ENCODE measurements at regions not wholly inside any gene's neighbourhood (a gene's known extent, or its start where the extent isn't known, plus 50 kb on each side); places are given as distances from the start of the nearest gene placed in this dataset.

DNA sequence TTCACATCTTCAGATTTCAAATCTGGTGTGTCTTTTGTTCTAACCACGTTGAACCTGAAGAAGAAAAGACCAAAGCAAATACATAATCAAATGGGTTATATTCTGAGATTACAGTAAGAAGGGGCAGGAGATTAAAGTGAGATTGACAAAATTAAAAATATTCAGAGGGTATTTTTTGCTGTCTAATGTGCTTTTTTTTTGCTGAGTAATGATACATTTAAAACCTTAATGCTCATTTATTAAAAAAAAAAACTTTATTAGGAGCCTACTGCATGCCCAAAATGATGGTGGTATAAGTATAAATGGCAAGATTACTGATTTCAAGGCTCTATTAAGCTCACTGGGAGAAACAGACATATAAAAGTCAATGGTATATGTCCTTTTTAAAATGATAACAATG is 459.4 kb downstream of the FGF9 start:
- Histone ChIP-seq H3K4me3 (ENCODE audit: low read depth, low read length) (no peak overlapping the region), H3K36me3 (ENCODE audit: control insufficient read depth, insufficient read depth, low read length) (no peaks in the 10 kb centered on the region), H3K27me3 (ENCODE audit: control insufficient read depth, insufficient read depth, low read length) (no peaks in the 10 kb centered on the region; the same call in 1 of the 2 replicates)
- CTCF ChIA-PET = interaction anchor here (0.6 kb wide), 1 partner anchor 116 kb away, joined by 4 read pairs; no protein-coding TSS in a partner anchor
- POLR2A ChIA-PET = no interaction called here
- no peak for DNase-seq (ENCODE audit: low read depth)
- TF ChIP-seq, protein P1, sequence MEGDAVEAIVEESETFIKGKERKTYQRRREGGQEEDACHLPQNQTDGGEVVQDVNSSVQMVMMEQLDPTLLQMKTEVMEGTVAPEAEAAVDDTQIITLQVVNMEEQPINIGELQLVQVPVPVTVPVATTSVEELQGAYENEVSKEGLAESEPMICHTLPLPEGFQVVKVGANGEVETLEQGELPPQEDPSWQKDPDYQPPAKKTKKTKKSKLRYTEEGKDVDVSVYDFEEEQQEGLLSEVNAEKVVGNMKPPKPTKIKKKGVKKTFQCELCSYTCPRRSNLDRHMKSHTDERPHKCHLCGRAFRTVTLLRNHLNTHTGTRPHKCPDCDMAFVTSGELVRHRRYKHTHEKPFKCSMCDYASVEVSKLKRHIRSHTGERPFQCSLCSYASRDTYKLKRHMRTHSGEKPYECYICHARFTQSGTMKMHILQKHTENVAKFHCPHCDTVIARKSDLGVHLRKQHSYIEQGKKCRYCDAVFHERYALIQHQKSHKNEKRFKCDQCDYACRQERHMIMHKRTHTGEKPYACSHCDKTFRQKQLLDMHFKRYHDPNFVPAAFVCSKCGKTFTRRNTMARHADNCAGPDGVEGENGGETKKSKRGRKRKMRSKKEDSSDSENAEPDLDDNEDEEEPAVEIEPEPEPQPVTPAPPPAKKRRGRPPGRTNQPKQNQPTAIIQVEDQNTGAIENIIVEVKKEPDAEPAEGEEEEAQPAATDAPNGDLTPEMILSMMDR (IDR thresholded peaks at IDR 0.05; ENCODE audit: insufficient read depth, low read depth, low read length) = no peak

DNA sequence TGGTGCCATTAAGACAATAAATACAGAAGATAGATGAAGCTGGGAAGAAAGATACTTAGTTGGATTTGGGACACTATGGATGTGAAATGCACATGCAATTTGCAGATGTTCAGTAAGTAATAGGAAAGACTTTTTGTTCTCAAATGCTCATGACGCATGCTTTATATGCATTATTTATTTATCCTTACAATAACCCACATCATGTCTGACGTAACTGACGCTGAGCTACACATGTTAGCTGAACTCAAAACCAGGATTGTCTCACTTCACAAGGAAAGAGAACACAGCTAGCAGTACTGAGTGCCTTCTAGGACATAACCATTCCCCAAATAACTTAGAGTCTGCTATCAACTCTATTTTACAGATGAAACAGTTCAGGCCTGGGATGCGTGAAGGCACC is 463.4 kb downstream of the FGF9 start:
- H3K4me3 ChIP-seq (ENCODE audit: low read depth, low read length) = no peak overlapping the region
- TF ChIP-seq, protein P1 (IDR thresholded peaks at IDR 0.05; ENCODE audit: insufficient read depth, low read depth, low read length) = no peak
- DNase-seq (ENCODE audit: low read depth) = no peak
- no peaks in the 10 kb centered on the region; the same call in 1 of the 2 replicates for H3K27me3 ChIP-seq (ENCODE audit: control insufficient read depth, insufficient read depth, low read length)
- ChIA-PET CTCF (no interaction called here), POLR2A (no interaction called here)
- no peaks in the 10 kb centered on the region for H3K36me3 ChIP-seq (ENCODE audit: control insufficient read depth, insufficient read depth, low read length)

DNA sequence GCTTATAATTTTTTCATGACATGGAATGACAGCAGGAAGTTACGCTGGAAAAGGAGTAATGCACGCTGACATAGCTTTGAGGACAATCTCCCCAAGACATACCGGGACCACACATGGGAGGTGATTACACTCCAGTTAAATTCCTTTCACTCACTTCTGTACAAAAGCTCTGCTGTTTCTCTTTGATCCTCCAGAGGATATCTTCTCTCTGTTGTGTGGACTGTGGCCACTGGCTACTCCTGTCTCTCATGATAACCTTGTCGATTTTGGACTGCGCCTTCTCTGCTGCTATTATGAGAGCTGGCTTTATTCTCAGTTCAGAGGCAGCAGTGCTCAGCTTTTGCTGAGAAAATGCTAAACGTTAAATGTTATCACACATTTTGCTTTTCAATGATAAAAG is 464.6 kb downstream of the FGF9 start:
- Histone ChIP-seq H3K36me3 (ENCODE audit: control insufficient read depth, insufficient read depth, low read length) (no peaks in the 10 kb centered on the region), H3K27me3 (ENCODE audit: control insufficient read depth, insufficient read depth, low read length) (no peaks in the 10 kb centered on the region; the same call in 1 of the 2 replicates), H3K4me3 (ENCODE audit: low read depth, low read length) (no peak overlapping the region)
- DNase-seq (ENCODE audit: low read depth) = no peak
- CTCF ChIA-PET = no interaction called here
- POLR2A ChIA-PET = no interaction called here
- TF ChIP-seq, protein P1 (IDR thresholded peaks at IDR 0.05; ENCODE audit: insufficient read depth, low read depth, low read length) = no peak

DNA sequence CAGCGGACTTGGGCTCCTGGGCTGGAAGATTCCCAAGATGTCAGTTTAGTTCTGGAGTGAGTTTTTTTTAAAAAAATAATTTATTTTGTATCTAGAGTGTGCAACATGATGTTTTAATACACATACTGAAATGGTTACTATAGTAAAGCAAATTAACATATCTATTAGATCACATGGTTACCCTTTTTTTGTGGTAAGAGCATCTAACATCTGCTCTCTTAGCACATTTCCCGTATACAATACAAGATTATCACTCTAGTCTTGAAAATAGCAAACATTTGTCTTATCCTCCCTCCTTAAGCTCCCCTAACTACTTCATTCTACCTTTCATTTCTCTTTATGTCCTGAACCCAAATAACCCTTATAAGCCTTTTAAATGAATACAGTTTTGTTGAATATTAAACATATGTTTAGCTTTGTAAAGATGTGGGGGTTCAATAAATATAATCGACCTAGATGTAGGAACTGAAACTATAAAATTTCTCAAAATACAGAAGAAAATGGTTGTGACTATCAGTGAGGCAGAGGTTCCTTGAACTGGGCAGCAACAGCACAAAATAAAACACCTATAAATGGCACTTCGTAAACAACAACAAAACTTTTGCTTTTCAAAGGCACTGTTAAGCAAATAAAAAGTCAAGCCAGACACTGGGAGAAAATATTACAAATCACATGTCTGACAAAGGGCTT is 466.6 kb downstream of the FGF9 start:
- CTCF ChIA-PET = interaction anchor here (0.6 kb wide), 1 partner anchor 51 kb away, joined by 3 read pairs; no protein-coding TSS in a partner anchor
- POLR2A ChIA-PET = no interaction called here
- Histone ChIP-seq H3K4me3 (ENCODE audit: low read depth, low read length) (no peak overlapping the region), H3K27me3 (ENCODE audit: control insufficient read depth, insufficient read depth, low read length) (no peaks in the 10 kb centered on the region), H3K36me3 (ENCODE audit: control insufficient read depth, insufficient read depth, low read length) (no peaks in the 10 kb centered on the region)
- no peak for DNase-seq (ENCODE audit: low read depth)
- TF ChIP-seq, protein P1 (IDR thresholded peaks at IDR 0.05; ENCODE audit: insufficient read depth, low read depth, low read length) = no peak

DNA sequence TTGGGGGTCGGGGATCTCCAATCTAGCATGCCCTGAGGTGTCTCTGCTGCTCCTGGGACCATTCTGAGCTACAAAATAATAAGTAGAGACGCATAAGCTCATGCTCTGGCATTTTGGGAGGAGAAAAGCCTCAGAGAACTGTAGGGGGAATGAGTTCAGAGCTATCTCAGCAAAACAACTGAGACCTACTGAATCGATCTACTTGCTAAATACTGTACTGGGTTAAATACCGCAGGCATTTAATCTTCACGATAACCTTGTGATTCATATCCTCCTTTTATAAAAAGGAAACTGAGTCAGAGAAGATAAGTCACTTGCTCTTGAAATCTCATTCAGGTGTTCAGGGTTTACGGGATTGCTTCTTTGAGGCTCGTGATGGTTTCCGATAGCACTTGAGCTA is 468.1 kb downstream of the FGF9 start:
- no peak for DNase-seq (ENCODE audit: low read depth)
- H3K4me3 ChIP-seq (ENCODE audit: low read depth, low read length) = no peak overlapping the region
- TF ChIP-seq, protein P1 (IDR thresholded peaks at IDR 0.05; ENCODE audit: insufficient read depth, low read depth, low read length) = no peak
- no peaks in the 10 kb centered on the region for H3K27me3 ChIP-seq (ENCODE audit: control insufficient read depth, insufficient read depth, low read length)
- H3K36me3 ChIP-seq (ENCODE audit: control insufficient read depth, insufficient read depth, low read length) = no peaks in the 10 kb centered on the region
- ChIA-PET POLR2A (no interaction called here), CTCF (no interaction called here)

All from BJ (cell line).